SK-N-SH treated with all-trans-retinoic acid at 6 μM for 48 hours (cell line): ENCODE measurements at regions not wholly inside any gene's neighbourhood (a gene's known extent, or its start where the extent isn't known, plus 50 kb on each side); places are given as distances from the start of the nearest gene placed in this dataset.

Experiments
- ATAC-seq: fragments of 200-7000 bp; cut with Tn5 transposase; 3 replicates; pipeline ENCODE4 v1.9.1; 2020; ENCODE audit warnings: mild to moderate bottlenecking, moderate library complexity
- BACH2 ChIP-seq: fragments of 250-450 bp; sonication (Bioruptor Pico); IDR thresholded peaks from 2 replicates; pipeline ENCODE4 v1.9.0; 2021; ENCODE audit warnings: mild to moderate bottlenecking, borderline replicate concordance
- ISL1 ChIP-seq: fragments of 250-450 bp; sonication (Bioruptor Pico); IDR thresholded peaks from 2 replicates; pipeline ENCODE4 v2.1.2; 2022; ENCODE audit warnings: mild to moderate bottlenecking, moderate library complexity
- RARB ChIP-seq: fragments of 250-450 bp; sonication (Bioruptor Pico); IDR thresholded peaks from 2 replicates; pipeline ENCODE4 v1.8.0; 2021; ENCODE audit warnings: mild to moderate bottlenecking, moderate library complexity
- SNAI2 ChIP-seq: fragments of 250-450 bp; sonication (Bioruptor Pico); IDR thresholded peaks from 2 replicates; pipeline ENCODE4 v1.5.0; 2020; ENCODE audit warnings: mild to moderate bottlenecking, moderate library complexity
- TCF4 ChIP-seq: fragments of 250-450 bp; sonication (Bioruptor Pico); IDR thresholded peaks from 2 replicates; pipeline ENCODE4 v1.8.0; 2021; ENCODE audit warnings: mild to moderate bottlenecking, moderate library complexity, borderline replicate concordance
- TSHZ2 ChIP-seq: fragments of 250-450 bp; sonication (Bioruptor Pico); IDR thresholded peaks from 2 replicates; pipeline ENCODE4 v1.5.0; 2020; ENCODE audit warnings: mild to moderate bottlenecking, moderate library complexity
- ZNF70 ChIP-seq: fragments of 450-650 bp; formaldehyde crosslinking; IDR thresholded peaks from 2 replicates; pipeline ENCODE4 v1.5.0; 2020; ENCODE audit warnings: mild to moderate bottlenecking, moderate library complexity
- ZNF8 ChIP-seq: fragments of 450-650 bp; formaldehyde crosslinking; IDR thresholded peaks from 2 replicates; pipeline ENCODE4 v1.5.0; 2020; ENCODE audit warnings: mild to moderate bottlenecking, moderate library complexity

- TF ChIP-seq TSHZ2 (CRISPR knock-in tag) (no peak), ISL1 (CRISPR knock-in tag) (no peak)
- ATAC-seq: no peak
Measured at GRCh38 chr4:42709392-42710065, 52.6 kb upstream of the ATP8A1 start.

GRCh38 chr4:42708625-42709024 is 51.7 kb upstream of the ATP8A1 start:
- TF ChIP-seq RARB (no peak), TSHZ2 (CRISPR knock-in tag) (no peak), ZNF70 (CRISPR knock-in tag) (no peak), BACH2 (no peak), ZNF8 (CRISPR knock-in tag) (no peak), SNAI2 (CRISPR knock-in tag) (no peak), TCF4 (no peak)
- ATAC-seq: no peak
